GM12878 (cell line): ENCODE measurements at regions not wholly inside any gene's neighbourhood (a gene's known extent, or its start where the extent isn't known, plus 50 kb on each side); places are given as distances from the start of the nearest gene placed in this dataset.

Experiments
- BCL11A ChIP-seq: IDR thresholded peaks from 2 replicates; pipeline ENCODE4 v1.6.1; 2011; ENCODE audit warnings: low read depth, low read length
- BCL3 ChIP-seq: IDR thresholded peaks from 2 replicates; pipeline ENCODE4 v1.6.1; 2011; ENCODE audit warnings: borderline replicate concordance, low read depth, mild to moderate bottlenecking, moderate library complexity, low read length; ENCODE audit not compliant: insufficient read depth, poor library complexity, severe bottlenecking
- BMI1 ChIP-seq: fragments of 450-650 bp; IDR thresholded peaks from 2 replicates; pipeline ENCODE4 v1.6.1; 2016; ENCODE audit warnings: mild to moderate bottlenecking, moderate library complexity, borderline replicate concordance
- BRCA1 ChIP-seq: IDR thresholded peaks from 2 replicates; pipeline ENCODE4 v1.6.1; 2011; ENCODE audit warnings: low read depth, low read length, improper control_type of control experiment
- CBX3 ChIP-seq: fragments of 200-600 bp; sonication (generic); IDR thresholded peaks from 2 replicates; pipeline ENCODE4 v1.6.1; 2016; ENCODE audit warnings: low read depth, borderline replicate concordance
- CEBPB ChIP-seq, 2 experiments: fragments of 150-350 bp in 1 of 2; IDR thresholded peaks; 2 replicates each; pipeline ENCODE4 v1.6.1; 2012 to 2014; ENCODE audit warnings: low read depth in 2 of 2, low read length in 2 of 2, borderline replicate concordance in 1 of 2, inconsistent platforms in 1 of 2
- CHD2 ChIP-seq: IDR thresholded peaks from 2 replicates; pipeline ENCODE4 v1.6.1; 2011; ENCODE audit warnings: low read depth, low read length, improper control_type of control experiment, borderline replicate concordance
- E4F1 ChIP-seq: fragments of 450-650 bp; IDR thresholded peaks from 2 replicates; pipeline ENCODE4 v1.6.1; 2018; ENCODE audit warnings: borderline replicate concordance, mild to moderate bottlenecking; ENCODE audit not compliant: partially characterized antibody
- ESRRA ChIP-seq: IDR thresholded peaks from 2 replicates; pipeline ENCODE4 v1.6.1; 2012; ENCODE audit warnings: mild to moderate bottlenecking, low read length, improper control_type of control experiment
- ETV6 ChIP-seq, 2 experiments: fragments of 450-650 bp in 1 of 2; IDR thresholded peaks in 1 of 2; conservative IDR thresholded peaks in 1 of 2; 2 replicates each; pipeline ENCODE4 v1.6.1; 2014; ENCODE audit warnings: antibody characterized with exemption in 1 of 2, borderline replicate concordance in 1 of 2, low read depth in 1 of 2, mild to moderate bottlenecking in 1 of 2, moderate library complexity in 1 of 2
- EZH2 ChIP-seq: IDR thresholded peaks from 2 replicates; pipeline ENCODE4 v1.6.1; 2012; ENCODE audit warnings: low read depth, mild to moderate bottlenecking, control low read depth, inconsistent platforms, low read length, borderline replicate concordance; ENCODE audit not compliant: control insufficient read depth
- FOS ChIP-seq: IDR thresholded peaks from 3 replicates; pipeline ENCODE4 v1.6.1; 2011; ENCODE audit warnings: borderline replicate concordance; ENCODE audit not compliant: insufficient read length; ENCODE audit errors: extremely low read depth
- HDAC6 ChIP-seq: fragments of 200-600 bp; sonication (generic); IDR thresholded peaks from one replicate; pipeline ENCODE4 v1.8.0; 2017; ENCODE audit warnings: antibody characterized with exemption; ENCODE audit not compliant: unreplicated experiment
- JUND ChIP-seq: IDR thresholded peaks from 2 replicates; pipeline ENCODE4 v1.6.1; 2012; ENCODE audit warnings: low read depth, mild to moderate bottlenecking, low read length, improper control_type of control experiment, moderate library complexity
- KAT2A ChIP-seq: conservative IDR thresholded peaks from 2 replicates; pipeline ENCODE4 v1.6.1; 2011; ENCODE audit warnings: low read depth, low read length; ENCODE audit not compliant: control insufficient read depth
- MAX ChIP-seq: IDR thresholded peaks from 2 replicates; pipeline ENCODE4 v1.6.1; 2012; ENCODE audit warnings: low read depth, low read length, improper control_type of control experiment
- MTA2 ChIP-seq: fragments of 450-650 bp; IDR thresholded peaks from 2 replicates; pipeline ENCODE4 v1.6.1; 2016; ENCODE audit warnings: low read depth, mild to moderate bottlenecking, moderate library complexity
- PAX5 ChIP-seq: IDR thresholded peaks from 2 replicates; pipeline ENCODE4 v1.6.1; 2011; ENCODE audit warnings: low read depth, low read length, borderline replicate concordance
- RBBP5 ChIP-seq: fragments of 200-600 bp; sonication (generic); conservative IDR thresholded peaks from 2 replicates; pipeline ENCODE4 v1.6.1; 2016
- RELB ChIP-seq: fragments of 450-650 bp; IDR thresholded peaks from 2 replicates; pipeline ENCODE4 v1.6.1; 2017; ENCODE audit warnings: low read depth, mild to moderate bottlenecking, moderate library complexity
- RUNX3 ChIP-seq: IDR thresholded peaks from 2 replicates; pipeline ENCODE4 v1.6.1; 2012; ENCODE audit warnings: low read length, inconsistent platforms
- SIX5 ChIP-seq: IDR thresholded peaks from 2 replicates; pipeline ENCODE4 v1.6.1; 2011; ENCODE audit warnings: mild to moderate bottlenecking, low read depth, low read length, moderate library complexity; ENCODE audit not compliant: severe bottlenecking
- SPI1 ChIP-seq: IDR thresholded peaks from 2 replicates; pipeline ENCODE4 v1.6.1; 2011; ENCODE audit warnings: low read depth, mild to moderate bottlenecking, low read length, moderate library complexity, borderline replicate concordance; ENCODE audit not compliant: insufficient read depth
- SREBF1 ChIP-seq: IDR thresholded peaks from 2 replicates; pipeline ENCODE4 v1.6.1; 2012; ENCODE audit warnings: mild to moderate bottlenecking, low read length
- TARDBP ChIP-seq: IDR thresholded peaks from 2 replicates; pipeline ENCODE4 v1.6.1; 2016; ENCODE audit warnings: borderline replicate concordance
- YY1 ChIP-seq: IDR thresholded peaks from 2 replicates; pipeline ENCODE4 v1.6.1; 2011; ENCODE audit warnings: low read depth, mild to moderate bottlenecking, low read length
- ZNF622 ChIP-seq: fragments of 450-650 bp; IDR thresholded peaks from 2 replicates; pipeline ENCODE4 v1.6.1; 2017; ENCODE audit warnings: mild to moderate bottlenecking, inconsistent platforms

- TF ChIP-seq E4F1 (no peak), EZH2 (no peak), CBX3 (no peak), HDAC6 (no peak), RELB (peak; percentile 63; the same call in 1 of the 2 replicates), TARDBP (no peak), BRCA1 (no peak), BCL3 (no peak), MTA2 (no peak), JUND (no peak), RUNX3 (peak; percentile 53; the same call in 1 of the 2 replicates), BCL11A (no peak), YY1 (no peak), SIX5 (no peak), MAX (peak; percentile 74; the same call in 1 of the 2 replicates), FOS (no peak), PAX5 (no peak), ZNF622 (no peak), SPI1 (peak; percentile 83), ETV6 (conservative IDR thresholded peaks at IDR 0.05 in 1 of 2, IDR thresholded peaks at IDR 0.05 in 1 of 2; ENCODE audit: borderline replicate concordance in 1 of 2, low read depth in 1 of 2) (no peak), SREBF1 (no peak), CEBPB (IDR thresholded peaks at IDR 0.05; ENCODE audit: borderline replicate concordance in 1 of 2, low read depth in 2 of 2, low read length in 2 of 2) (no peak), BMI1 (0 out of 2 replicates have a peak, but pooled peaks have one; percentile 33), CHD2 (no peak), KAT2A (no peak), ESRRA (no peak), RBBP5 (no peak)
Observed at GRCh38 chr9:6068983-6069382, 53.6 kb upstream of the RANBP6 start (continued).
